ENCODE measurements at regions not wholly inside any gene's neighbourhood (a gene's known extent, or its start where the extent isn't known, plus 50 kb on each side); places are given as distances from the start of the nearest gene placed in this dataset.

DNA sequence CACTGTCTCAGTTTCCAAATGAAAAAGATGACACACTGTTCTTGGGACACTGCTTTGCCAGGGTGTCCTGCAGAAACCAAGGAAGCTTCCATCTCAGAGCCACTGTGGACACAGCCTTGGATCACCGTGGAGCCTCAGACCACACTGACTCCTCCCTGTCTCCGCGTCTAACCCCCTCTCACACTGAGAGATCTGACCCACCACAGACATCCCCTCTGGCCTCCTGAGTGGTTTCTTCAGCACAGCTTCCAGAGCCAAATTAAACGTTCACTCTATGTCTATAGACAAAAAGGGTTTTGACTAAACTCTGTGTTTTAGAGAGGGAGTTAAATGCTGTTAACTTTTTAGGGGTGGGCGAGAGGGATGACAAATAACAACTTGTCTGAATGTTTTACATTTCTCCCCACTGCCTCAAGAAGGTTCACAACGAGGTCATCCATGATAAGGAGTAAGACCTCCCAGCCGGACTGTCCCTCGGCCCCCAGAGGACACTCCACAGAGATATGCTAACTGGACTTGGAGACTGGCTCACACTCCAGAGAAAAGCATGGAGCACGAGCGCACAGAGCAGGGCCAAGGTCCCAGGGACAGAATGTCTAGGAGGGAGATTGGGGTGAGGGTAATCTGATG, 113.4 kb upstream of the PKDCC start:
- DNase-seq (ENCODE audit: low read depth), result no peak

DNA sequence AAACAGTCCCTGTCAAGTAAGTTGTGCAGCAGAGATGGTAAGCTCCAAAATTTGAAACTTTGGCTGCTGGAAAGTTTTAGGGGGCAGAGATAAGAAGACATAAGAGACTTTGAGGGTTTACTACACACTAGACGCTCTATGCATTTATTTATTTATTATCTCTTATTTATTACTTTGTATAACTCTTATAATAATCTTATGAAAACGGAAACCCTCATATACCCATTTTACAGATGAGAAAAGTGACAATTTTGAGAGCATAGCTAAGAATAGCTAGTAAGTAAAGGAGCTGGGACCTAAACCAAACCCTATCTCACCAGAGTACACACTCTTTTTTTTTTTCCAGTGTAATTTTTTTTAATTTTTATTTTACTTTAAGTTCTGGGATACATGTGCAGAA, 112.8 kb upstream of the PKDCC start:
- no peak for DNase-seq (ENCODE audit: low read depth)

DNA sequence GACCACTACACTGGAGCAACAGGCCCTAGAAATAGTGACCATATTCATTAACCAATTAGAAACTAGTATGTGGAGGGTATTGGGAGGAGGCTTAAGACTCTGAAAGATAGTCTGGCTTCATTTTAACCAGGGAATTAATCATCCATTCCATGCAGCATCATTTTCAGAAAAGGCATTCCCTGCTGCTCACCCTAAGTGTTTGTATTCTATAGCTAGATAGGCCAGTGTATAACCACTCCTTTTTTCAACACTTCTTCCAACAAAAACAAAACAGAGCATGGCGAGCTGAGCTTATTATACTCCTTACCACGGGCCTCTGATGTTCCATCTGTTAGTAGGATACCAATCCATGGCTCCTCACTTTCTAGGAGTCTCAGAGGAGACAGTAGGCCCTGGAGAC, 112.0 kb upstream of the PKDCC start:
- no peak for DNase-seq (ENCODE audit: low read depth)

DNA sequence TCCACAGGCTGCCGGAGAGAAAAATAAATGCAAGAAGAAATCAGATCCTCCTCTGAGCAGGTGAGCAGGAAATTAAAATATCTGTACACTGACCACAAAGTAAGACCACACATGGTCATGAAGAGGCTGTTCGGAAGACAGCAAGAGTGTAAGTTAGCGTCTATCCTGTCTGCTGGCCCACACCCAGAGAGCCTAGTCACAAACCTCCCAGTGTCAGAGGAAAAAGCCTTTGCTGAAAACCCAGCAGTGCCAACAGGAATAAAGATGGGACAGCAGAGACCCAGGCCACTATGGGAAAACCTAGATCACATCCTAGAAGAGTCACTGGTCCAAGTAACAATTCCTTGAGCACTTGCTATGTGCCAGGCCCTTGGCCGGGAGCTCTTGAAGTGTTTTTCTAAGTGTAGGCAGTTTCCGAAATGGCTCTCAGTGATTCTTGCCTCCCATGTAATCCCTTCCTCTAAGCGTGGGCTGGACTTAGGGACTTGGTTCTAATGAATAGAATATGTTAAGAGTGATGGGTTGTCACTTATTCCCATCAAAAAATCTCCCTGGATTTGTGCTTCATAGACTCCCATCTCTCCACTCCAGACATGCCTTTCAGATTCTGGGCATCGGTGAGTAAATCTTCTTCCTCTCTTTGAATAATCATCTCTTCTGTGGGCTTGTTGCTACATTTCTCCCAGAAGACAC, 110.9 kb upstream of the PKDCC start:
- DNase-seq (ENCODE audit: low read depth), result no peak

DNA sequence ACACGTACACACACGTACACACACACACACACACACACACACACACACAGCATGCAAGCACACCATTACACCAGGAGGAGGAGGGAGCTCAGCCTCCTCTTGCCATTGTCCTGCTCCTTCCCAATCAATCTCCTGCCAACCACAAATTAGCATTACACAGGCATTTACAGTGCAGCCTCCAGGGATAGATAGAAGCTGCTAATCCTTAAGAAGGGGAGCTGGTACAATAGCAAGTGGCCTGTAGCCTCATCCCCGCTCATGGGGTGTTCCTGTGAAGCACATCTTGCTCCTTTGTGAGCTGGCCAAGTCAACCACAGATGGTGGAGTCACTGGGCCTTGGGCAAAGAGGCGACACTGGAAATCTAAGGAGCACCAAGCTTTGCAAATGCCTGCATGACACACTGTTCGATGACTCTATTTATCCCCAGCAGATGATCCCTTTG, 110.3 kb upstream of the PKDCC start:
- no peak for DNase-seq (ENCODE audit: low read depth)

DNA sequence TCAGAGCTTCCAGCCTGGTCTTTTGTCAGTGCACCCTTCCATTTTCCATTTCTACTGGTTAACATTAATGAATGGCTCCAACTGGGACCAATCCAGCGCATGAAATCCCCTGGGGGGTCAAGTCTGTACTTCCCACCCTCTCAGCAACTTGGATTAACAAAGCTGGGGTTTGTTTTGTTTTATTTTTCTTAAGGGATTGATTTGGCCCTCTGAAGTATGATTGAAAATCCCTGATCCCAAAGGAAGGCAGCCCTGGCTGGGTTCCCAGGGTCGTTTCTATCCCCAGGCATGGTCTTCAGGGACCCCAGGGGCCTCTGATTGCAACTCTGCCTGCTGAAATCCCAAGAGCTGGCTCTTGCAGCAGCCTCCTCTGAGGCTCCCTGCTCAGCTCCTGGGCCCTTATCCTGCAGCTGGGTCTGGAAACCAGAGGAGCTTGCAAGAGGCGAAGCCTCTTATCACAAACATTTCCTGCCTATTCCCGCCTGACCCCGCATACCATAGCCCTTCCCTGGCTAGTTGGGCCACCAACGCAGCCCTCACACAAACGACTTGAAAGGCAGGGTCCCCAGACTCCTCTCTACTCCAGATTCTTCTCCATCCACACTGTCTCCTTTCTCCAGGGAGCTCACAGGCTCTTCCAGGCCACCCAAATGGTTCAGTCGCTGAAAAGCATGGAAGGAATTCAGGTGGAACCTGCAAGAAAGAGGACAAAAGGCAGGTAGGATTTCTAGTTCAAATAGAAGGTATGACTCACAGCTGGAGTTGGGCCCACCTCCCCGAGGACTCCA, 109.7 kb upstream of the PKDCC start:
- no peak for DNase-seq (ENCODE audit: low read depth)

DNA sequence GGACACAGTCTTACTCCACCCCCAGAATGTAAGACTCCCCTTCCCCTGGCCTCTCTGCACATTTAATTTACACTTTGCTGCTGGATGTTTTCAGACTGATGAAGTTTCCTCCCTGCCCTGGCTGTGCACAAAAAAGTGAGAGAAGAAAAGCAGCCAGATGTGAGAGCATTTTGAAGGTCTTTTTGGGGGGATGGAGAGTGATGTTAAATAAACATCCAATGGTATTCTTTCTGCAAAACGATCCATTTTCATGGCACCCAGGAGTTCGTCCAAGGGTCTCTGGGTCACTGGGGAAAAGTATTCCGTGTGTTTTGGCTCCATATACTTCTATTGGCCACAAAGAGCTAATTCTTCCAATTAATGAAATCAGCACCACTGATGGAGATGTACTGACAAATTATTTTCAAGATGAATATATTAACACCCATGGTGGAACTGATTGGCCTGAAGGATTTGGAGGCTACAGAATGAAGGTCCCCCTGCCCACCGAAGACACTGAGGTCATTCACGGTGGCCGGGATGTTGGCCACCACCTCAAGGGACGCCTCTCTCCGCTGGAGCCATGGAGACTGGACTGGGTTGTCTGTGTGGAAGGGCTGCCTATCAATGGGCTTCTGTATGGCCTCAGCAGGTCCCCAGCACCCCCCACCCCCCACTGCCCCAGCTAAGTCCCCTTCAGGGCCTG, 107.6 kb upstream of the PKDCC start:
- DNase-seq (ENCODE audit: low read depth), result no peak

DNA sequence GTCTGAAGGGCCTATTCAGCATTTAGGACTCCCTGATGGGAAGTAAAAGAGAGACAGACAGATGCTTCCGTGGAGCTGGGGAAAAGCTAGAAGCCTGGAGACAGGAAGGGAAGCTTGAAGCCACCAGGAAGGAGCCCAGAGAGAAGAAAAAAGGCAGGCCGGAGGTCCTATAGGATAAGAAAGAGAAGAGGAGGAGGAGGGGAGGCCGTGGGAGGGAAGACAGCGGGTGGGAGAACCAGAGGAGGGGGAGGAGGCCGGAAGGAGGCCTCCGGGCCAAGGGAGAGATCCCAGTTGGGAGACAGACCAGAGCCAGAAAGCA, 107.1 kb upstream of the PKDCC start:
- no peak for DNase-seq (ENCODE audit: low read depth)

DNA sequence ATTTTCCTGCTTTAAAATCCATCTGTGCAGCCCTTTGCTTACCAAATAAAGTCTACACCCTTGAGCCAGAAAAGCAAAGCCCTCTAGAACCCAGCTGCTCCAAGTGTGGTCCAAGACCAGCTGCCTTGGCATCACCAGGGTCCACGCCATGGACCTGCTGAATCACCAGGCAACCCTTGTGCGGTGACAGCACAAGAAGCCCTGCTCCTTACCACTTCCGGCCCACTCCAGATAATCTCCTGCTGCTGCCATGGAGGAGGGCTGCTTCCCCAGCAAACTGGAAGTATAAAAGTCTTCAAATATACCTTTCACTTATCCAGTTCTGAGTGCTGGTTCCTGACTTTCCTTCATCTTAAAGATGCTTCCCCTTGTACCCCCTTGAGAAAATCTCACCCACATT, 106.0 kb upstream of the PKDCC start:
- no peak for DNase-seq (ENCODE audit: low read depth)

DNA sequence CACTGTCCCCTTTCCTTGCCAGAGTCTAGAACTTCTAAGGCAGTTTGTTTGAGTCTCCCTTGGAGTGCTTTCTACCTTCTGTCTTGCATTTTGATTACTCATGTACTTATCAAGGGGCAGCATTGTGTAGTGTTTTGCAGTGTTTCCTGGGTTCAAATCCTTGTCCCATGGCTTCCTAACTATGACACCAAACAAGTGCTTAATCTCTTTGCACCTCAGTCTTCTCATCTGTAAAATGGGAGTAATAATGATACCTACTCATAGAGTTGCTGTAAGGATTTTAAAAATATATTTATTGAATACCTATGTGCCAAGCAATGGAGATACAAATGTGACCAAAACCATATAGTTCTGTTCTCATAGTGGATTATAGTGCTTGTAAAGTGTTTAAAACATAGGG, 105.5 kb upstream of the PKDCC start:
- no peak for DNase-seq (ENCODE audit: low read depth)

DNA sequence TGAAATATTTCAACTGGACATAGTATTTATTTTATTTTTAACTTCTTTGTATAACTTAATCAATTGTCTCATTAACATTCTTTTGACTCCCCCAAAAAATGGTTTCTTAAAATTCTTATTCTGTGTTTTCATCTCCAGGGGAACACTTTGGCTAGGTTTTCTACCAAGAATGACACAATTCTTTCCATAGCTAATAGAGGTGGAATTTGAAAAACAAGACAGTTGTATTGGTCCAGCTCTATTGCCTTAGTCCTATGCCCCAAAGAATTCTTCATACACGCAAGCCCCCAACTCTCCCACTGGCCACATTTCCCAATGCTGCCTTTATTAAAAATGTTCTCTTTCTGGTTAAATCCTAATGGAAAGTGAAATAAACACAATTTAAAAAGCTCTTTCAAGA, 104.7 kb upstream of the PKDCC start:
- DNase-seq (ENCODE audit: low read depth), result no peak

DNA sequence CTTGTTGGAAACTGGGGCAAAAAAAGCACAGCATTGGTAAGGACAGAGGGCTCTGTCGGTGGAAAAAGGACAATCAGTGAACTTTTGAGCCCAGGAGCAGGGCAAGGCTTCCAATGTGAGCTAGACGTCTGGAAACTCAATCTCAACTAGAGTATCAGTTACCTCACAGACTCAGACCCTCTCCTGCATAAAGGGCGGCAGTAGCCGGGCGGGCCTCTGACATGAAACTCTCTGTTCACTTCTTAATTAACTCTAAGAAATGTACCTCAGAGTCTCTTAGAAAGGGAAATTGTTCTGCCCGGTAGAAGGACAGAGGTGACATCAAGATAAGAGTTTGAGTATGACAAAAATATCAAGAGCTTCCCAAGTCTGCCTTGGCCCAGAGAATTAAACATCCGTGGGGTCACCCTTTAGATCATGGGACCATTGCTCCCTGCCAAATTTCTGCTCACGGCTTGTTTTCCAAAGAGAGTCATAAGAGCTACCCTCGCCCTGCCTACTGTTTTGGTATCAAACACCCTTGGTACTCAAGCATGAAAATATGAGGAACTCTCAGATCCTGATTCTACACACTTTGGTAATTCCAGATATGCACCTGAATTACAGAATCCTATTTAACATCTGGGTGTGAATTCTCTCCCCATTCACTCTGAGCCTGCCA, 103.5 kb upstream of the PKDCC start:
- DNase-seq (ENCODE audit: low read depth), result no peak

DNA sequence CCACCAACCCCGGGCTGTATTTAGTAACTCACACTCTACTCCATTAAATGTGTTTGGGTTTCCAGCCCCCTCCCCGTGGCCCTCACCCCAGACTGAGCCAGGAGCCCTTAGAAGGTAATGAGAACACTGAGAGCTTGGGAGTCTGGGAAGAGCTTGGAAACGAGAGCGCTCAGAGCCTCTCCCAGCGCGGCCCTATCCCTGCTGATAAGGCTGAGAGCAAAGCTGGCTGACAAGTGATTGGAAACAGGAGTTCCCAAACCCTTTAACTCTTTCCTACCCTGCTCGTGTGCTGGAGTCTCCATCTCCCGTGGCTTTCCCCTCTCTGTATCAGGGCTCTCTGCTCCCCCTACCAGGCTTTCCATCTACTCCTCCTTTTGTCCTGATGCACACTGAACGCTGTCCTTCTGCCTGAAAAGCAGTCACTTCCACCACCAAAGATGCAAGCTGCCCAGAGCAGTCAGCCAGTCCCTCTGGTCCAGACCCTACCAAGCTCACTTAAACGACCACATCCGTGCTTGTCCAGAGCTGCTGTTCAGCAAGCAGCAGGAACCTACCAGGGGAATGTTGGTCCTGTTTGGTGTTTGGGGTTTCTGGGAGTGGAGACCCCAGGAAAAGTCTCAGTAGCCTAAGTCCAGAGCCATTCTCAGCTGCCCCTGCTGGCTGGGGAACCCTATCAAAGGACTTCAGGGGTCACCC, 100.0 kb upstream of the PKDCC start:
- no peak for DNase-seq (ENCODE audit: low read depth)

DNA sequence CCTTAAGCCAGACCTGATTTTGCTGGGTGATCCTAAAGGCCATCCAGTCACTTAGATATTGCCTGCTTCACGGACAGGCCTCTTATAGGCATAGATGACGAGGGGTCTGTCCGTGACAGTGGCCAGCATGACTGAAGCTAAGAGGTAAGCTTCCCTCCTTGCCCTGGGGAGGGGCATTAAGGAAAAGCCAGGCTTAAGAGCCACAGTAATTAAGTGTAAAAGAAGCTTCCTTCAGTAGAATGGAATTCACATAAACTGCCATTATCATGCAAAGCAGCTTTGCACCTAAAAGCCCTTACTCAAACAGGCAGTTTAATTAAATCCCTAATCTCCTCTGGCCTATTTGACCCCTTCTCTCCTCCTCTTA, 99.4 kb upstream of the PKDCC start:
- DNase-seq (ENCODE audit: low read depth), result no peak

DNA sequence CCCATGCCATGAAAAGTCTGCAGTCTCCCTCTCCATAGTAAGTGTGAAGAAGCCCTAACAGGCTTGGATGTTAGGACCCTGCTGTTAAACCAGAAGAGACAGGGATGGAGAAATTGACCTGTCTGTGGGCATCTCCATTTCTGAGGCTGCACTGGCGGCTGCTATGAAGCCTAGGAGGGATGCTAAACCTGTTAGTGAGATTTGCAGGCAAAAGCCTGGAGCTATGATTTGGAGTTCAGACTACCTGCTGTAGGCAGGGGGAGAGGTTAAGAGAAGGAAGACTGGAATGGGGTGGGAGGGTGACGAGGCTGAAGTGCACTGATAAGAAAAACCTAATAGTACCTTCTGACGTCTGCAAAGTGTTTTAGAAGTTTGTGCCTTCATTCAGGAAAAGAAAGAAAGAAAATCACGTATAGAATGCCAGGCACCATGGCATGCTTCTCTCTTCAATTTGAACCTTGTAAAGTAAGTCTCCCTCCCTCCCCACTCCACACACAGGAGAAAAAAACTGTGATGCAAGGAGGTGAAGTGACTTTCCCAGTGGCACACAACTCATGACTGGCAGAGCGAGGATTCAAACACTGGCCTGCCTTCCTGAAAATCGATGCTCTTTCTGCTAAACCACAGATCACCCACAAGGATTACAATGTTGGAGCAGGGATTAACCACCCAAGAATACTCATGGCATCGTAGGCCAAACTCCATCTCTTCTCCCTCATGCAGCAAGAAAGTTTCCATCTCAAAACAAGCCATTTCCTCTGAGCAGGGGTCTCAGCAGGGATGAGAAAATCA, 98.5 kb upstream of the PKDCC start:
- DNase-seq (ENCODE audit: low read depth), result no peak

DNA sequence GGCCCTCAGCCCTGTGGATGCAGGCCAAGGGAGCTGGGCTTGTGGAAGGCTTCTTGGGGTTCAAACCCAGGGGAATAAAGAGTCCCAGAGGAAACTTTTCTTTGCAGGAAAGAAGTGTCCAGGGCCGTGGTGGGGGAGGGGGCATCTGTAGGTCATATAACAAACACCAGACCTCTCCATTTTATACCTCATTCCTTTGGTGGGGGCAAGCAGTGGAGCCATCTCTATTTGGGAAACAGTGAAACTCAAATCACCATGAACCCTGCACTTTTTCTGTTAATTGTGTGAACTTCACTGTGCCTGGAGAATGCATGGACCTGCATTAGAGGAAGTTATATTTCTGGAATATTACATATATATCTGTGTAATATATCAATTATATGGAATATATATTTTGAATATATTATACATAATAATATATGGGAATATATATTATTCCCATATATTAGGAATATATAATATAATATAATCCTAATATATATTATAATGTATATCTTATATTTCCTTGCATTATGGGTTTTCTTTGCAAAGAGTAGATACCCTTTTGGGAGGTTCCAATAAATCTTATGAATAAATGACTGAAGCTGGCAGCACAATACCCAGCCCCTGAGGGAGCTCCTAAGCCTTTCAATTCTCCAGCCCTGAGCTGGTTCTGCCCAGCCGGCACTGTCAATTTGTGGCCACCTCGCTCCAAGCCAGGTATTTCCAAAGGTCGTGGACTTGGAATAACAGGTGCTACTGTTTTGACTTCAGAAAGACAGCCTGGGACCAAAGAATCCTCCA, 97.7 kb upstream of the PKDCC start:
- no peak for DNase-seq (ENCODE audit: low read depth)

DNA sequence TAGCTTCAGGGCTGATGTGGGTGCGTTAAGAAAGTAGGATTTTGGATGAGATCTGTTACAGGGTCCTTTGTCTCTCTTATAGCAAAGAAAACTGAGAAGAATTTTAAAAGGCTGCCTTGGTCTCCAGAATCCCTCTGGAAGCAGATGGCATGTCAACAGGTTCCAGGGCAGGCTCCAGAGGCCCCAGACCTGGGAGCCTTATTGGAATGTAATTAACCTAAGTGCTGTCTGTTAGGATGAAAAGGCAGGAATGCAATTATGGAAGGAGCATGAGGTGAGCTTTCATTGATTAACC, 97.2 kb upstream of the PKDCC start:
- DNase-seq (ENCODE audit: low read depth), result no peak

DNA sequence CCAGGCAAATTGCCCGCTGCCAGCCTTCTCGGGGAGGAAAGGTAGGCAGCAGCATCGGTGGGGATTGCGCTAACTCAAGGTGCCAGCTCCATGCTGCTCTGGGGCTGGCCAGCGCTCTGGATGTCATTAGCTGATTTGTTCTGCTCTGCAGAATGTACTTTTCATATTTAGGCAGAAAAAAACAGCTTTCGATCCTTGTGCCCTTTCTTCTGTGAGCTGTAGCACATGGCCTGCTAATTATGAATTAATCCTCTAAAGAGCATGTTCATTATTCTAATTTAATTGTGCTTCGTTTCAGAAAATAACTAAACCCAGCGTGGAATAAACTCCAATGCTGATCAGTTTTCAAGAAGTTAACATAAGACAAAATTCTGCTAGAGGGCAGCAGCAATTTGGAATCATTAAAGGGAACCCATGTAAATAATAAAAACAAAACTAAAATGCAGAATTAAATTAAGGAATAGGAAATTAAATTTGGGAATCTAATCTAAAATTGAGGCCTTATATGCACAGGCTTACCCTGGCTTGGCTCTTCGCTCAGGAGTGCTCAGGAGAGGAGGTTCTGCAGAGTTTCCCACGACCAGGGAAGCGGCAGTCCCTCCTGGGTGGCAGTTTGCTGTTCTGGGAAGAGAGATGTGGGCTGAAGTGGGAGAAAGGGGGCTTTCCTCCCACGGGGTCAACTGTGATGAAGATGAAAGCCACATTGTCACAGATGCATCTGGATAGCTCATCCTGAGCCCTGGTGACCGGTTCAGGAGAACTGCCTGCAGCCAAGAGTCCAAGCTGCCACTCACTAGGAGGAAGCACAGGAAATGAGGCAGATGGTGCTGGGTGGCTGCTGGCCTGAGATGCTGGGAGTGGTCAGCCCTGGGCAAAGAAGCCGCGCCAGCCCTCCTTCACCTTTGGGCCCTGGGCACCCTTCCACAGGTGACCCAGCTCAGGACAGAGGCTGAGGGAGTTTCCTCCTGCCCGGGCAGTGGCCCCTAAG, 93.2 kb upstream of the PKDCC start:
- DNase-seq (ENCODE audit: low read depth), result no peak

Data from EH (cell line).